ENCODE measurements at regions not wholly inside any gene's neighbourhood (a gene's known extent, or its start where the extent isn't known, plus 50 kb on each side); places are given as distances from the start of the nearest gene placed in this dataset.

DNA sequence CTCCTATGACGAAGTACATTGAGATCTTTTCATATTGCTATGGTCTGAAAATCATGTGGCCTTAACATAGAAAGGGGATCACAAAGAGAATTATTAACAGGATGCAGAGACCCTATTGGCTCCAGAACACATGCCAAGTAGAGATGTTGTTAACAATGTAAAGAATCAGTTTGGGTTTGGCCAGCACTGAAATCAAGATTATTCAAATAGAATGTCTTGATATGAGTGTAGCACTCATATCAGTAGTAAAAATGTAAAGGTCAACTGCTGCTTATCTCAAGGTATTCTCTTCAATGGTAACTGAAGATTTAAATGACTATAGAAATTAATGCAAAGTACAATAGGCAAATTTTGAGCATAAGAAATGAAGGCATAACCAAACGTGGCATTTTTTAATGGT is 262.8 kb downstream of the PTH2R start:
- no peak for TF ChIP-seq USF2 (IDR thresholded peaks at IDR 0.05; ENCODE audit: low read length)
- no peak for TF ChIP-seq RAD21 (IDR thresholded peaks at IDR 0.05 in 1 of 2, conservative IDR thresholded peaks at IDR 0.05 in 1 of 2; ENCODE audit: low read depth in 2 of 2, low read length in 2 of 2)
- TF ChIP-seq CTCF (IDR thresholded peaks at IDR 0.05; ENCODE audit: control extremely low read depth in 1 of 3, insufficient read depth in 1 of 3, low read depth in 1 of 3, low read length in 3 of 3), result no peak
- no peak for TF ChIP-seq ZNF274 (IDR thresholded peaks at IDR 0.05; ENCODE audit: borderline replicate concordance, extremely low read depth, low read length)
- TF ChIP-seq RFX5 (IDR thresholded peaks at IDR 0.05; ENCODE audit: borderline replicate concordance, low read depth, low read length), result no peak
- no peak for TF ChIP-seq GTF2F1 (IDR thresholded peaks at IDR 0.05; ENCODE audit: borderline replicate concordance, low read depth, low read length)
